Vagina (tissue), 2 donors: ENCODE measurements at regions not wholly inside any gene's neighbourhood (a gene's known extent, or its start where the extent isn't known, plus 50 kb on each side); places are given as distances from the start of the nearest gene placed in this dataset.

ENCODE experiments used
- DNase-seq, 2 donors: peaks; one replicate each; pipeline ENCODE4 v3.0.0-alpha.2; 2017; ENCODE audit errors: extremely low spot score in 2 of 2
- H3K27ac ChIP-seq: fragments of 200-600 bp; sonication (generic); one replicate; pipeline ENCODE4 v1.5.1; 2019
- H3K27me3 ChIP-seq: fragments of 200-600 bp; sonication (generic); one replicate; pipeline ENCODE4 v1.5.1; 2019
- H3K36me3 ChIP-seq, 2 donors: fragments of 200-600 bp; sonication (generic); one replicate each; pipeline ENCODE4 v1.5.1; 2017 to 2019
- H3K4me1 ChIP-seq: fragments of 200-600 bp; sonication (generic); one replicate; pipeline ENCODE4 v1.5.1; 2019
- H3K4me3 ChIP-seq, 2 donors: fragments of 200-600 bp; sonication (generic); 1 replicate in 1 of 2; 2 replicates in 1 of 2; pipeline ENCODE4 v1.5.1; 2016 to 2019
- H3K9me3 ChIP-seq: fragments of 200-600 bp; sonication (generic); one replicate; pipeline ENCODE4 v1.5.1; 2019
- POLR2A ChIP-seq, 2 donors: fragments of 450-650 bp; IDR thresholded peaks; one replicate each; pipeline ENCODE4 v1.6.1; 2017; ENCODE audit warnings: antibody characterized with exemption in 2 of 2, mild to moderate bottlenecking in 2 of 2, moderate library complexity in 2 of 2
- POLR2AphosphoS5 ChIP-seq, 2 donors: sonication (generic); formaldehyde crosslinking; IDR thresholded peaks; one replicate each; pipeline ENCODE4 v1.9.0; 2017; ENCODE audit warnings: antibody characterized with exemption in 2 of 2, mild to moderate bottlenecking in 2 of 2, low read depth in 1 of 2; ENCODE audit not compliant: insufficient read depth in 1 of 2
- intact Hi-C: fragments of 100-400 bp; cut with DNase I; formaldehyde crosslinking; loops from one replicate; pipeline ENCODE4 v1.15.1; 2023
- TF ChIP-seq, protein P1 (sequence below), 3 experiments: fragments of 450-650 bp in 2 of 3; fragments of 200-600 bp in 1 of 3; sonication (generic) in 1 of 3; IDR thresholded peaks; one replicate each; pipeline ENCODE4 v1.5.1; 2017 to 2019; ENCODE audit warnings: antibody characterized with exemption in 3 of 3, mild to moderate bottlenecking in 2 of 3, moderate library complexity in 2 of 3

DNA sequence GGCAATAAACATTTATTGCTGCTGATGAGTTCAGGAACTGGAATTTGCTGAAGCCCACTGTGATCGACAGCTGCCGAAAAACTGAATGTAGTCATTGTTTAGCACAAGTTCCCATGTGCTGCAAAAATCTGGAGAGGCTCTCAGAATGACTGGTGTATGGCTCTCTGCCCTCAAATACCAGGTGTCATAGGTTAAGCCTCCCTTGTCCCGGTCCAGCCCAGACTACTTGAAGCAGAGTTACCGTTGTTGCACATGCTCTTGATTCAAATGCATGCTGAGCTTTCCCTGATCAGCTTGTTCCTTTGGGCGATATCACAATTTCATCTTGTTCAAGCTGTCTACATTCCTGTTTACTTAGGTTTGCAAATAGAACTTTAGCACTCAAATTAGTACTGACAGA is 625.2 kb downstream of the CPS1 start:
- no peaks in the 10 kb centered on the region for H3K36me3 ChIP-seq
- TF ChIP-seq POLR2A (IDR thresholded peaks at IDR 0.05), result no peak
- TF ChIP-seq POLR2AphosphoS5 (IDR thresholded peaks at IDR 0.05; ENCODE audit: insufficient read depth in 1 of 2, low read depth in 1 of 2), result no peak
- TF ChIP-seq, protein P1, sequence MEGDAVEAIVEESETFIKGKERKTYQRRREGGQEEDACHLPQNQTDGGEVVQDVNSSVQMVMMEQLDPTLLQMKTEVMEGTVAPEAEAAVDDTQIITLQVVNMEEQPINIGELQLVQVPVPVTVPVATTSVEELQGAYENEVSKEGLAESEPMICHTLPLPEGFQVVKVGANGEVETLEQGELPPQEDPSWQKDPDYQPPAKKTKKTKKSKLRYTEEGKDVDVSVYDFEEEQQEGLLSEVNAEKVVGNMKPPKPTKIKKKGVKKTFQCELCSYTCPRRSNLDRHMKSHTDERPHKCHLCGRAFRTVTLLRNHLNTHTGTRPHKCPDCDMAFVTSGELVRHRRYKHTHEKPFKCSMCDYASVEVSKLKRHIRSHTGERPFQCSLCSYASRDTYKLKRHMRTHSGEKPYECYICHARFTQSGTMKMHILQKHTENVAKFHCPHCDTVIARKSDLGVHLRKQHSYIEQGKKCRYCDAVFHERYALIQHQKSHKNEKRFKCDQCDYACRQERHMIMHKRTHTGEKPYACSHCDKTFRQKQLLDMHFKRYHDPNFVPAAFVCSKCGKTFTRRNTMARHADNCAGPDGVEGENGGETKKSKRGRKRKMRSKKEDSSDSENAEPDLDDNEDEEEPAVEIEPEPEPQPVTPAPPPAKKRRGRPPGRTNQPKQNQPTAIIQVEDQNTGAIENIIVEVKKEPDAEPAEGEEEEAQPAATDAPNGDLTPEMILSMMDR (IDR thresholded peaks at IDR 0.05), result no peak
- no peaks in the 10 kb centered on the region for H3K4me1 ChIP-seq
- H3K27me3 ChIP-seq, result no peaks in the 10 kb centered on the region
- DNase-seq, result no peak
- H3K9me3 ChIP-seq, result no peaks in the 10 kb centered on the region
- intact Hi-C loops, result no loop called here
- H3K4me3 ChIP-seq, result no peak overlapping the region
- H3K27ac ChIP-seq, result no peak overlapping the region

DNA sequence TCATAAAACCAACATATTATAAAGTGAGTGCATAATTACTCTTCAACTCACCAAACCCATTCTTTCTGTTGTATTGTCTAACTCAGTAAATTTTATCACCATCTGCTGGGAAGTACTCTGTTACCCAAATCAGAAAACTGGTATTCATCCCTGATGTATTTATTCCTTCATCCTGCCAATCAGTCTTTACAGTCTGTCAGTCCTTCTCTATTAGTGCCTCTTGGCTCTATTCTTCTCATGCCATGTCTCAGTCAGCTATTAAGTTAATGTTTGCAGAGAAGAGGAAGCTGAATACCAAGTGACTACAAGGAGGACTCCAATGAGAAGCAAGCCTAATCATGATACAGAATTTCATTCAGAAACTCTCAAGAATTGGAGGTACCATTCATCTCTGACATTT is 631.2 kb downstream of the CPS1 start:
- H3K9me3 ChIP-seq, result no peaks in the 10 kb centered on the region
- intact Hi-C loops, result no loop called here
- no peak for TF ChIP-seq POLR2A (IDR thresholded peaks at IDR 0.05)
- TF ChIP-seq, protein P1 (IDR thresholded peaks at IDR 0.05), result no peak
- no peak for TF ChIP-seq POLR2AphosphoS5 (IDR thresholded peaks at IDR 0.05; ENCODE audit: insufficient read depth in 1 of 2, low read depth in 1 of 2)

DNA sequence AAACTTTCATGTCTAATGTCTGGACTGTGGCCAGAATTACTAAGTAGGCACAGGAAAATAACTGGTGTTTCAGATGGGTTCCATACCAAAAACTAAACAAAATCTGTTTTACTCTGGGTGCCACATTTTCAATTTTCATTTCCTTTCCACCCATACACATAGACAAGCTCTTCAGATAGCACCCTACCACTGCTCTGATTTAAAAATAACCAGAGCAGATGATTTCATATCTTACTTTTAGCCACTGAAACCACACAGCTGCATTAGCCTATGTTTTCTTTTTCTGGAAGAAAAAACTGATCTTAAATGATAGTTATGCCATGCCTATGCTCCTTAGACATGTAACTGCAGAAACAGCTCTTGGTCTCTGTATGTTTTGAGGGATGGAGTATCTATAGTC is 647.6 kb downstream of the CPS1 start:
- Histone ChIP-seq H3K27me3 (no peaks in the 10 kb centered on the region), H3K4me3 (no peak overlapping the region), H3K27ac (no peak overlapping the region), H3K9me3 (no peaks in the 10 kb centered on the region), H3K36me3 (no peaks in the 10 kb centered on the region), H3K4me1 (no peaks in the 10 kb centered on the region)
- intact Hi-C loops, result no loop called here
- no peak for TF ChIP-seq POLR2A (IDR thresholded peaks at IDR 0.05)
- no peak for TF ChIP-seq POLR2AphosphoS5 (IDR thresholded peaks at IDR 0.05; ENCODE audit: insufficient read depth in 1 of 2, low read depth in 1 of 2)
- TF ChIP-seq, protein P1 (IDR thresholded peaks at IDR 0.05), result no peak
- DNase-seq, result no peak

More for the DNA sequence above, 631.2 kb downstream of the CPS1 start:
- no peak for DNase-seq
- no peak overlapping the region for H3K4me3 ChIP-seq
- H3K27me3 ChIP-seq, result no peaks in the 10 kb centered on the region
- no peaks in the 10 kb centered on the region for H3K4me1 ChIP-seq
- no peaks in the 10 kb centered on the region for H3K36me3 ChIP-seq
- no peak overlapping the region for H3K27ac ChIP-seq

DNA sequence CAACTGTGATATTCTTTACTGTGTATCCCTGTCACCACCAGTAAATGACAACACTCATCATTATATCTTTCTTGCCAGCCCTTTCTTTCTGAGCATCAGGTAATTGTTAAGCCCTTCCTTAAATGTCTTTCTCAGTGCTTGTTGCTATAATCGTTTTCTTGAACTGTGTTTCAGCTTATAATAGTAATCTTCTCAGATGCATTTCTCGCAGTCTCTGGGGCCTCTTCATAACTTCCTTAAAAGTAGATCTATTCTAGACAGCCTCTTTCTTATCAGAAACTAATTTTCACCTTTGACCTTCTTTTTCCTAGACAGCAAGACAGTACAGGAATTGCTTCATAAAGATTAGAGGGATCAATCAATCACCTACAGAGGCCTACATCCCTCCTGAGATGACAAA is 648.1 kb downstream of the CPS1 start:
- Histone ChIP-seq H3K27ac (no peak overlapping the region), H3K4me1 (no peaks in the 10 kb centered on the region), H3K9me3 (no peaks in the 10 kb centered on the region), H3K36me3 (no peaks in the 10 kb centered on the region), H3K27me3 (no peaks in the 10 kb centered on the region), H3K4me3 (no peak overlapping the region)
- intact Hi-C loops, result no loop called here
- TF ChIP-seq, protein P1 (IDR thresholded peaks at IDR 0.05), result no peak
- TF ChIP-seq POLR2AphosphoS5 (IDR thresholded peaks at IDR 0.05; ENCODE audit: insufficient read depth in 1 of 2, low read depth in 1 of 2), result no peak
- no peak for TF ChIP-seq POLR2A (IDR thresholded peaks at IDR 0.05)
- no peak for DNase-seq

DNA sequence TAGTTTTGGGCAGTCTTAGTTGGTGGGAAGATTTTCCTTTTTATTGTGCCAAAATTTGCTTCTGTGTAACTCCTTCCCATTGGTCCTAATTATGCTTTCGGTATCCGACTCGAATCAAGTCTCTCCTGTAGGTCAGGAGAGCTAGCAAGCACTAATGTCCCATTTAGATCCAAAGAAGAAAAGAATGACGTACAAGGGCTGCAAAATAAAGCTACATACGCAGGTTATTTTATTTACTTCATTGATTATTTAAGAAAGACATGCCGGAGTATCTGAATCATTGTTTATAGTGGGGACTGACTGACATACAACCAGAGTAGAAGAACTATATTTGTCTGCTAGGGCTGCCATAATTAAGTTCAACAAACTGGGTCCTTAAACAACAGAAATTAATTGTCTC is 648.5 kb downstream of the CPS1 start:
- Histone ChIP-seq H3K9me3 (no peaks in the 10 kb centered on the region), H3K4me1 (no peaks in the 10 kb centered on the region), H3K4me3 (no peak overlapping the region), H3K36me3 (no peaks in the 10 kb centered on the region), H3K27ac (no peak overlapping the region), H3K27me3 (no peaks in the 10 kb centered on the region)
- intact Hi-C loops, result no loop called here
- TF ChIP-seq, protein P1 (IDR thresholded peaks at IDR 0.05), result no peak
- TF ChIP-seq POLR2AphosphoS5 (IDR thresholded peaks at IDR 0.05; ENCODE audit: insufficient read depth in 1 of 2, low read depth in 1 of 2), result no peak
- TF ChIP-seq POLR2A (IDR thresholded peaks at IDR 0.05), result no peak
- DNase-seq, result no peak
